HG02642 (cell line): ENCODE measurements at regions not wholly inside any gene's neighbourhood (a gene's known extent, or its start where the extent isn't known, plus 50 kb on each side); places are given as distances from the start of the nearest gene placed in this dataset.

ENCODE experiments used
- ATAC-seq: cut with Tn5 transposase; IDR thresholded peaks from one replicate; pipeline ENCODE4 v1.9.1; 2021; ENCODE audit warnings: mild to moderate bottlenecking; ENCODE audit not compliant: unreplicated experiment, poor library complexity

GRCh38 chr2:793236-793635, 116.0 kb upstream of the TMEM18 start:
- no peak for ATAC-seq

- no peak for ATAC-seq
Measured at GRCh38 chr2:792687-793086, 115.5 kb upstream of the TMEM18 start.

GRCh38 chr2:790634-791245, 113.5 kb upstream of the TMEM18 start:
- ATAC-seq = no peak

GRCh38 chr2:790081-790480, 112.9 kb upstream of the TMEM18 start:
- no peak for ATAC-seq

GRCh38 chr2:789529-789928, 112.3 kb upstream of the TMEM18 start:
- ATAC-seq = no peak

GRCh38 chr2:788227-789032, 111.2 kb upstream of the TMEM18 start:
- ATAC-seq = no peak

- no peak for ATAC-seq
Measured at GRCh38 chr2:784753-785152, 107.5 kb upstream of the TMEM18 start.

- no peak for ATAC-seq
Measured at GRCh38 chr2:780581-780980, 103.4 kb upstream of the TMEM18 start.

GRCh38 chr2:780002-780401, 102.8 kb upstream of the TMEM18 start:
- ATAC-seq = no peak

GRCh38 chr2:778731-779350, 101.6 kb upstream of the TMEM18 start:
- ATAC-seq = no peak

- no peak for ATAC-seq
Measured at GRCh38 chr2:777546-777945, 100.3 kb upstream of the TMEM18 start.

- no peak for ATAC-seq
Measured at GRCh38 chr2:777051-777450, 99.8 kb upstream of the TMEM18 start.

- no peak for ATAC-seq
Measured at GRCh38 chr2:776487-776886, 99.3 kb upstream of the TMEM18 start.

- no peak for ATAC-seq
Measured at GRCh38 chr2:776038-776437, 98.8 kb upstream of the TMEM18 start.

GRCh38 chr2:774436-774835, 97.2 kb upstream of the TMEM18 start:
- no peak for ATAC-seq

- no peak for ATAC-seq
Measured at GRCh38 chr2:773256-774160, 96.3 kb upstream of the TMEM18 start.

- ATAC-seq = no peak
Measured at GRCh38 chr2:771538-771937, 94.3 kb upstream of the TMEM18 start.

- no peak for ATAC-seq
Measured at GRCh38 chr2:770776-771175, 93.6 kb upstream of the TMEM18 start.

- no peak for ATAC-seq
Measured at GRCh38 chr2:769771-770170, 92.6 kb upstream of the TMEM18 start.

- ATAC-seq = no peak
Measured at GRCh38 chr2:768451-768850, 91.2 kb upstream of the TMEM18 start.

- ATAC-seq = no peak
Measured at GRCh38 chr2:767944-768343, 90.7 kb upstream of the TMEM18 start.
